GM06990 (cell line): ENCODE measurements at regions not wholly inside any gene's neighbourhood (a gene's known extent, or its start where the extent isn't known, plus 50 kb on each side); places are given as distances from the start of the nearest gene placed in this dataset.

Experiments
- DNase-seq: peaks from one replicate; pipeline ENCODE4 v3.0.0-alpha.2; 2011; ENCODE audit not compliant: insufficient read length; ENCODE audit errors: extremely low read depth
- H3K27me3 ChIP-seq: replicated peaks from 2 replicates; pipeline ENCODE4 v1.6.0; 2011; ENCODE audit warnings: low read length; ENCODE audit not compliant: control insufficient read depth, insufficient read depth
- H3K36me3 ChIP-seq: 2 replicates; pipeline ENCODE4 v1.5.1; 2011; ENCODE audit warnings: low read length; ENCODE audit not compliant: control insufficient read depth, insufficient read depth
- H3K4me3 ChIP-seq: replicated peaks from 2 replicates; pipeline ENCODE4 v1.5.1; 2011; ENCODE audit warnings: low read depth, mild to moderate bottlenecking, control low read depth, low read length
- CTCF ChIP-seq: IDR thresholded peaks from 2 replicates; pipeline ENCODE4 v1.5.1; 2011; ENCODE audit warnings: low read length, control low read depth, mild to moderate bottlenecking, inconsistent platforms; ENCODE audit not compliant: insufficient read depth, poor library complexity, severe bottlenecking

- no peak for DNase-seq
- Histone ChIP-seq H3K4me3 (no peak overlapping the region), H3K27me3 (no peaks in the 10 kb centered on the region), H3K36me3 (no peaks in the 10 kb centered on the region)
- no peak for TF ChIP-seq CTCF
These were observed 130.5 kb upstream of the APOOL start for GRCh38 chrX:84873176-84873575.

- TF ChIP-seq CTCF = no peak
- no peak for DNase-seq
- no peaks in the 10 kb centered on the region for H3K27me3 ChIP-seq
- H3K4me3 ChIP-seq = no peak overlapping the region
- H3K36me3 ChIP-seq = no peaks in the 10 kb centered on the region
These were observed 126.8 kb upstream of the APOOL start for GRCh38 chrX:84876876-84877275.

DNA sequence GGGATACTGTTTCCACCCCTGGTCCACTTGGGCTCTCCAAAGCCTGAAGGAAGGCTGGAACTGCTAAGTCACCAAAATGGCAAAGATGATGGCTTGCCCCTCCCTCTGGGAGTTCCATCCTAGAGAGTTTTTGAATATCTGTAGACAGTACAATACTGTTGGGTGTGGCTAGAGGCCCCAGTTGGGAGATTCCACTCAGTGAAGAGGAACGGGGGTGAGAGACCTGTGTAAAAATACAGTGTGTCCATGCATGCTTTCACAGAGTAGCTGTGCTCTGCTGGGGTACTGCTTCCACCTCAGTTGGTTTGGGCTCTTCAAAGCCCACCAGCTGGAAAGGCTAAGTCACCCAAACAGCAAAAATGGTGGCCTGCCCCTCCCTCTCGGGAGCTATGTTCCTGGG, 109.8 kb upstream of the APOOL start:
- no peak overlapping the region for H3K4me3 ChIP-seq
- H3K27me3 ChIP-seq = no peaks in the 10 kb centered on the region
- TF ChIP-seq CTCF = no peak
- H3K36me3 ChIP-seq = no peaks in the 10 kb centered on the region
- DNase-seq = no peak

GRCh38 chrX:84907324-84907968, 96.2 kb upstream of the APOOL start:
- no peak for DNase-seq
- no peak for TF ChIP-seq CTCF
- Histone ChIP-seq H3K27me3 (no peaks in the 10 kb centered on the region), H3K36me3 (no peaks in the 10 kb centered on the region), H3K4me3 (no peak overlapping the region)

DNA sequence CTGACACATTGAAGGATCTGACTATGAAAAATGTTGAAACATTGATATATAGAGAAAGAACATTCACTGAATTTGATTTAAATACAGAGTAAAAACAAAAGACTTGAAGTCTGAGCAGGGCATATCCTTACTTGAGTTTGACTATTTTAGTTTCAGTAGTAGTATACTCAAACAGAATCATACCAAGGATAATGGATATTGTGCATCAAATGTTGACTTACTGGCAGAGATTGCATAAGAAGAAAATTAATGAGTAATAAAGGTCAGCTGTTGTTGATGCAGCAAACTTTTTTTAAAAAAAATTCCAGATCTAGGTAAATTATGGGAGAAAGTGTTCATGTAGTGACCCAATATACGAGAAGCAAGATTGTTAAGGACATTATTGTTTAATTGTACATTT, 94.5 kb upstream of the APOOL start:
- no peak for DNase-seq
- no peaks in the 10 kb centered on the region for H3K36me3 ChIP-seq
- no peak for TF ChIP-seq CTCF
- H3K4me3 ChIP-seq = no peak overlapping the region
- H3K27me3 ChIP-seq = no peaks in the 10 kb centered on the region

DNA sequence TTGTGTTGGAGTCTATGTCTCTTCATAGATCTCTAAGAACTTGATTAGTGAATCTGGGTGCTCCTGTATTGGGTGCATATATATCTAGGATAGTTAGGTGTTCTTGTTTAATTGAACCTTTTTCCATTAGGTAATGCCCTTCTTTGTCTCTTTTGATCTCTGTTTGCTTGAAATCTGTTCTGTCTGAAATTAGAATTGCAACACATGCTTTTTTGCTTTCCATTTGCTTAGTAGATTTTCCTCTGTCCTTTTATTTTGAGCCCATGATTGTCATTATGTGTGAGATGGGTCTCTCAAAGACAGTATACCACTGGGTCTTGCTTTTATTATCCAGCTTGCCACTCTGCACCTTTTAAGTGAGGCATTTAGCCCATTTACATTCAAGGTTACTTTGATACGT, 79.1 kb upstream of the APOOL start:
- DNase-seq = no peak
- TF ChIP-seq CTCF = no peak
- no peaks in the 10 kb centered on the region for H3K36me3 ChIP-seq
- no peak overlapping the region for H3K4me3 ChIP-seq
- H3K27me3 ChIP-seq = no peaks in the 10 kb centered on the region
